HCT116 (cell line): ENCODE measurements at regions not wholly inside any gene's neighbourhood (a gene's known extent, or its start where the extent isn't known, plus 50 kb on each side); places are given as distances from the start of the nearest gene placed in this dataset.

Source experiments
- ATAC-seq: fragments of 200-7000 bp; cut with Tn5 transposase; 2 replicates; pipeline ENCODE4 v1.9.1; 2020; ENCODE audit warnings: mild to moderate bottlenecking, moderate library complexity
- BruUV-seq: library from RNA; stranded (reverse); fragments of 400-500 nt; replicated peaks from 2 replicates; lab custom pipeline; 2021; lab: Mats Ljungman, UMichigan
- CTCF ChIA-PET: fragments of 300-600 bp; sonication (Branson Sonifier 250); formaldehyde crosslinking; loops from one replicate; lab custom pipeline; 2021; ENCODE audit warnings: antibody characterized with exemption; lab: Charles Lee
- POLR2A ChIA-PET: fragments of 300-600, 350-600 bp; sonication (Branson Sonifier 250); formaldehyde crosslinking; loops from one replicate; lab custom pipeline; 2021; ENCODE audit warnings: antibody characterized with exemption; lab: Charles Lee
- RAD21 ChIA-PET, 2 experiments: fragments of 300-600 bp; sonication (Branson Sonifier 250); formaldehyde crosslinking; loops; one replicate each; lab custom pipeline; 2023; ENCODE audit warnings: low total read pairs in 2 of 2; ENCODE audit not compliant: uncharacterized antibody in 2 of 2, unreplicated experiment in 2 of 2, low non-redundant PET in 1 of 2; lab: Charles Lee
- DNase-seq: peaks from one replicate; pipeline ENCODE4 v3.0.0-alpha.2; 2010; ENCODE audit warnings: low read depth, low spot score
- H2AFZ ChIP-seq: fragments of 200-600 bp; shearing (Covaris generic), sonication (generic); 2 replicates; pipeline ENCODE4 v1.6.1; 2017; ENCODE audit warnings: low read depth, mixed run types, mixed read lengths, antibody characterized with exemption, low read length; ENCODE audit not compliant: poor library complexity, severe bottlenecking
- H3K27ac ChIP-seq: 2 replicates; pipeline ENCODE4 v1.5.1; 2012; ENCODE audit warnings: low read depth, low read length
- H3K27me3 ChIP-seq: fragments of 200-600 bp; sonication (generic); 2 replicates; pipeline ENCODE4 v1.6.1; 2016; ENCODE audit warnings: mixed run types, low read length, mixed read lengths; ENCODE audit not compliant: insufficient read depth
- H3K36me3 ChIP-seq, 2 experiments: fragments of 200-500 bp in 1 of 2; fragments of 200-600 bp in 1 of 2; sonication (Bioruptor generic) in 1 of 2; sonication (generic) in 1 of 2; 2 replicates each; pipeline versions ENCODE4 v1.5.1 to v1.6.1; 2014 to 2016; ENCODE audit warnings: low read length in 2 of 2, inconsistent platforms in 1 of 2, mixed read lengths in 1 of 2, mixed run types in 1 of 2; ENCODE audit not compliant: insufficient read depth in 2 of 2, control insufficient read depth in 1 of 2
- H3K4me1 ChIP-seq, 2 experiments: fragments of 200-600 bp in 1 of 2; sonication (generic) in 1 of 2; 2 replicates each; pipeline versions ENCODE4 v1.5.1 to v1.6.1; 2012 to 2017; ENCODE audit warnings: low read length in 2 of 2, inconsistent platforms in 1 of 2, mild to moderate bottlenecking in 1 of 2, mixed read lengths in 1 of 2, mixed run types in 1 of 2, moderate library complexity in 1 of 2; ENCODE audit not compliant: insufficient read depth in 2 of 2, control insufficient read depth in 1 of 2
- H3K4me2 ChIP-seq: fragments of 200-600 bp; sonication (generic); 2 replicates; pipeline ENCODE4 v1.6.1; 2017; ENCODE audit warnings: mixed run types, low read length, mixed read lengths
- H3K4me3 ChIP-seq, 2 experiments: fragments of 200-600 bp in 1 of 2; sonication (generic) in 1 of 2; replicated peaks in 1 of 2; 2 replicates each; pipeline ENCODE4 v1.5.1; 2011 to 2016; ENCODE audit warnings: low read length in 2 of 2, control low read depth in 1 of 2, low read depth in 1 of 2, mild to moderate bottlenecking in 1 of 2, mixed read lengths in 1 of 2, mixed run types in 1 of 2
- H3K79me2 ChIP-seq: fragments of 200-600 bp; sonication (generic); 2 replicates; pipeline ENCODE4 v1.6.1; 2017; ENCODE audit warnings: mild to moderate bottlenecking, mixed run types, low read length, moderate library complexity, mixed read lengths; ENCODE audit not compliant: insufficient read depth
- H3K9ac ChIP-seq: fragments of 200-600 bp; sonication (generic); 2 replicates; pipeline ENCODE4 v1.6.1; 2016; ENCODE audit warnings: low read length, mixed read lengths
- H3K9me2 ChIP-seq: fragments of 200-600 bp; sonication (generic), shearing (Covaris generic); 2 replicates; pipeline ENCODE4 v1.6.1; 2017; ENCODE audit warnings: mixed run types, mild to moderate bottlenecking, moderate library complexity; ENCODE audit not compliant: insufficient read depth
- H3K9me3 ChIP-seq, 2 experiments: fragments of 200-500 bp in 1 of 2; fragments of 200-600 bp in 1 of 2; sonication (Bioruptor generic) in 1 of 2; sonication (generic) in 1 of 2; 2 replicates each; pipeline ENCODE4 v1.6.1; 2014 to 2017; ENCODE audit warnings: low read length in 2 of 2, mixed read lengths in 2 of 2, inconsistent platforms in 1 of 2, low read depth in 1 of 2, mild to moderate bottlenecking in 1 of 2, mixed run types in 1 of 2, moderate library complexity in 1 of 2; ENCODE audit not compliant: control insufficient read depth in 1 of 2, insufficient read depth in 1 of 2
- H4K20me1 ChIP-seq: fragments of 200-600 bp; sonication (generic), shearing (Covaris generic); 2 replicates; pipeline ENCODE4 v1.6.1; 2017; ENCODE audit warnings: mixed run types, mild to moderate bottlenecking, moderate library complexity; ENCODE audit not compliant: insufficient read depth
- CBX3 ChIP-seq: IDR thresholded peaks from 2 replicates; pipeline ENCODE4 v1.6.1; 2012; ENCODE audit warnings: low read depth
- CEBPB ChIP-seq: IDR thresholded peaks from 2 replicates; pipeline ENCODE4 v1.6.1; 2012; ENCODE audit warnings: low read depth
- CTCF ChIP-seq, 3 experiments: fragments of 200-600 bp in 1 of 3; sonication (generic) in 1 of 3; IDR thresholded peaks in 2 of 3; conservative IDR thresholded peaks in 1 of 3; 2 replicates each; pipeline ENCODE4 v1.5.1; 2012 to 2017; ENCODE audit warnings: low read depth in 2 of 3, low read length in 2 of 3, antibody characterized with exemption in 1 of 3, borderline replicate concordance in 1 of 3, control low read depth in 1 of 3, mild to moderate bottlenecking in 1 of 3, mixed read lengths in 1 of 3, mixed run types in 1 of 3, moderate library complexity in 1 of 3; ENCODE audit not compliant: insufficient read depth in 1 of 3
- ELF1 ChIP-seq: IDR thresholded peaks from 2 replicates; pipeline ENCODE4 v1.6.1; 2012; ENCODE audit warnings: low read depth, borderline replicate concordance
- EZH2 ChIP-seq: fragments of 200-600 bp; sonication (generic); IDR thresholded peaks from 2 replicates; pipeline ENCODE4 v1.6.1; 2017; ENCODE audit warnings: antibody characterized with exemption, mixed run types
- EZH2phosphoT487 ChIP-seq: fragments of 200-600 bp; IDR thresholded peaks from 2 replicates; pipeline ENCODE4 v1.6.1; 2018; ENCODE audit warnings: antibody characterized with exemption, borderline replicate concordance
- FOSL1 ChIP-seq: IDR thresholded peaks from 2 replicates; pipeline ENCODE4 v1.6.1; 2012; ENCODE audit warnings: low read depth
- POLR2A ChIP-seq: IDR thresholded peaks from 2 replicates; pipeline ENCODE4 v1.7.0; 2011; ENCODE audit warnings: borderline replicate concordance; ENCODE audit not compliant: insufficient read depth, insufficient read length; ENCODE audit errors: extremely low read depth
- RAD21 ChIP-seq: IDR thresholded peaks from 2 replicates; pipeline ENCODE4 v1.6.1; 2012; ENCODE audit warnings: low read depth, mild to moderate bottlenecking
- SIN3A ChIP-seq: IDR thresholded peaks from 2 replicates; pipeline ENCODE4 v1.6.1; 2012; ENCODE audit warnings: low read depth
- SRF ChIP-seq: IDR thresholded peaks from 2 replicates; pipeline ENCODE4 v1.6.1; 2012; ENCODE audit warnings: low read depth
- TCF7L2 ChIP-seq: IDR thresholded peaks from 2 replicates; pipeline ENCODE4 v1.7.0; 2011; ENCODE audit warnings: borderline replicate concordance, inconsistent platforms; ENCODE audit not compliant: insufficient read depth, insufficient read length; ENCODE audit errors: extremely low read depth
- ZBTB33 ChIP-seq: IDR thresholded peaks from 2 replicates; pipeline ENCODE4 v1.6.1; 2011; ENCODE audit warnings: mild to moderate bottlenecking, low read length, moderate library complexity; ENCODE audit not compliant: insufficient replicate concordance; ENCODE audit errors: extremely low read depth
- ZFX ChIP-seq: fragments of 450-650 bp; IDR thresholded peaks from 2 replicates; pipeline ENCODE4 v1.6.1; 2017
- ZNF274 ChIP-seq: fragments of 200-500 bp; sonication (Bioruptor generic); IDR thresholded peaks from 2 replicates; pipeline ENCODE4 v1.6.1; 2014; ENCODE audit warnings: mild to moderate bottlenecking, low read depth, low read length, inconsistent platforms
- intact Hi-C: fragments of 100-400 bp; cut with micrococcal nuclease; formaldehyde crosslinking; loops from 2 replicates; pipeline ENCODE4 v1.10.0; 2022
- TF ChIP-seq, protein P1 (sequence below): IDR thresholded peaks from 2 replicates; pipeline ENCODE4 v1.6.1; 2012

GRCh38 chr9:557601-558201, 283.8 kb upstream of the DMRT1 start:
- intact Hi-C loops: no loop called here
- CTCF ChIA-PET: no interaction called here
- BruUV-seq: no TSS peak
- H3K4me3 ChIP-seq: no peak overlapping the region
- DNase-seq (peak; percentile 41), ATAC-seq (peak; percentile 95)
- peaks cover 16 to 20% of the 10 kb centered on the region in 2 experiments for H3K4me1 ChIP-seq
- H2AFZ ChIP-seq: no peak overlapping the region
- RAD21 ChIA-PET: no interaction called here
- POLR2A ChIA-PET: no interaction called here
- H3K36me3 ChIP-seq: no peaks in the 10 kb centered on the region
- H3K9me3 ChIP-seq: no peaks in the 10 kb centered on the region
- H3K27me3 ChIP-seq: no peaks in the 10 kb centered on the region
- H3K27ac ChIP-seq: peak overlapping the region; percentile 12; the same call in 1 of the 2 replicates
- H3K4me2 ChIP-seq: peak overlapping the region; percentile 41
- TF ChIP-seq ZFX (no peak), EZH2phosphoT487 (no peak)
- peaks cover 5% of the 10 kb centered on the region; the same call in 1 of the 2 replicates for H3K79me2 ChIP-seq
- no peaks in the 10 kb centered on the region for H3K9me2 ChIP-seq
- H4K20me1 ChIP-seq: no peaks in the 10 kb centered on the region
- H3K9ac ChIP-seq: no peak overlapping the region

DNA sequence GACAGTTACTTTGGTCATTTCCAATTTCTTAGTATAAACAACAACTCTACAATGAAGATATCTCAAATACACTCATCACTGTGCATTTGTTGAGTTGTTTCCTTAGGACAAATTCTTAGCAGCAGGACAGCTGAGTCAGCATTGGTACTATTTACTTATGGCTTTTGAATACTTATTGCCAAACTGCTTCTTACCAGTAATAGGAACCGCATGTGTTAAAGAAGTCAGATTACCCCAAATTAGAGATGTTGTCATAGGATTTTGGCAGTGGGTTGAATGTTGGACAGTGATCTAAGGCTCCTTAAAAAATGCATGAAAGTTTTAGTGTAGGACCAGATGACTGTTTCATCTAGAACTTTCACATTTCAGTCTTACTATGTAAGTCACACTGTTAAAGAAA, 280.1 kb upstream of the DMRT1 start:
- Histone ChIP-seq H3K27ac (no peak overlapping the region), H2AFZ (no peak overlapping the region), H3K9me3 (no peaks in the 10 kb centered on the region), H3K9ac (no peak overlapping the region), H4K20me1 (no peaks in the 10 kb centered on the region), H3K4me3 (no peak overlapping the region), H3K27me3 (no peaks in the 10 kb centered on the region), H3K79me2 (peaks cover 5% of the 10 kb centered on the region; the same call in 1 of the 2 replicates), H3K4me2 (no peak overlapping the region), H3K36me3 (no peaks in the 10 kb centered on the region), H3K9me2 (no peaks in the 10 kb centered on the region), H3K4me1 (peaks cover 16 to 19% of the 10 kb centered on the region in 2 experiments)
- no peak for ATAC-seq
- RAD21 ChIA-PET: no interaction called here
- BruUV-seq: no TSS peak
- intact Hi-C loops: no loop called here
- CTCF ChIA-PET: no interaction called here
- POLR2A ChIA-PET: no interaction called here
- DNase-seq: no peak
- TF ChIP-seq EZH2 (no peak), CBX3 (no peak), ZNF274 (no peak), TCF7L2 (no peak), POLR2A (no peak), EZH2phosphoT487 (no peak), CEBPB (no peak), CTCF (IDR thresholded peaks at IDR 0.05 in 2 of 3, conservative IDR thresholded peaks at IDR 0.05 in 1 of 3; ENCODE audit: borderline replicate concordance in 1 of 3, insufficient read depth in 1 of 3, low read depth in 2 of 3, low read length in 2 of 3) (no peak), FOSL1 (no peak), ZBTB33 (no peak), SRF (no peak), RAD21 (no peak), SIN3A (no peak), ELF1 (no peak), ZFX (no peak)
- TF ChIP-seq, protein P1, sequence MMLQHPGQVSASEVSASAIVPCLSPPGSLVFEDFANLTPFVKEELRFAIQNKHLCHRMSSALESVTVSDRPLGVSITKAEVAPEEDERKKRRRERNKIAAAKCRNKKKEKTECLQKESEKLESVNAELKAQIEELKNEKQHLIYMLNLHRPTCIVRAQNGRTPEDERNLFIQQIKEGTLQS: no peak
